ENCODE measurements at regions not wholly inside any gene's neighbourhood (a gene's known extent, or its start where the extent isn't known, plus 50 kb on each side); places are given as distances from the start of the nearest gene placed in this dataset.

GRCh38 chr9:82612942-82613341 is 450.0 kb downstream of the RASEF start:
- H3K4me3 ChIP-seq (ENCODE audit: extremely low read depth, insufficient read depth, low read length, poor library complexity, severe bottlenecking) = no peak overlapping the region
- 94 to 95% methylated on average over 3 of the region's 5 CpGs for WGBS, 2 experiments (ENCODE audit: insufficient coverage in 2 of 2)

GRCh38 chr9:82613498-82613897 is 449.4 kb downstream of the RASEF start:
- Histone ChIP-seq H3K4me3 (ENCODE audit: extremely low read depth, insufficient read depth, low read length, poor library complexity, severe bottlenecking) (no peak overlapping the region), H3K27ac (ENCODE audit: low read depth, low read length, severe bottlenecking) (no peak overlapping the region), H3K4me1 (ENCODE audit: control insufficient read depth, insufficient read depth, low read length, poor library complexity, severe bottlenecking) (no peaks in the 10 kb centered on the region), H3K9me3 (ENCODE audit: control insufficient read depth, low read length) (no peaks in the 10 kb centered on the region), H3K36me3 (ENCODE audit: control insufficient read depth, insufficient read depth, low read length) (no peaks in the 10 kb centered on the region)
- 80 to 100% methylated on average over 2 of the region's 3 CpGs for WGBS, 2 experiments (ENCODE audit: insufficient coverage in 2 of 2)

More at GRCh38 chr9:82612942-82613341, 450.0 kb downstream of the RASEF start:
- H3K36me3 ChIP-seq (ENCODE audit: control insufficient read depth, insufficient read depth, low read length) = no peaks in the 10 kb centered on the region
- H3K9me3 ChIP-seq (ENCODE audit: control insufficient read depth, low read length) = no peaks in the 10 kb centered on the region
- H3K4me1 ChIP-seq (ENCODE audit: control insufficient read depth, insufficient read depth, low read length, poor library complexity, severe bottlenecking) = no peaks in the 10 kb centered on the region
- H3K27ac ChIP-seq (ENCODE audit: low read depth, low read length, severe bottlenecking) = no peak overlapping the region

GRCh38 chr9:82616545-82616944 is 446.4 kb downstream of the RASEF start:
- Histone ChIP-seq H3K36me3 (ENCODE audit: control insufficient read depth, insufficient read depth, low read length) (no peaks in the 10 kb centered on the region), H3K27ac (ENCODE audit: low read depth, low read length, severe bottlenecking) (no peak overlapping the region), H3K4me1 (ENCODE audit: control insufficient read depth, insufficient read depth, low read length, poor library complexity, severe bottlenecking) (no peaks in the 10 kb centered on the region), H3K4me3 (ENCODE audit: extremely low read depth, insufficient read depth, low read length, poor library complexity, severe bottlenecking) (no peak overlapping the region), H3K9me3 (ENCODE audit: control insufficient read depth, low read length) (no peaks in the 10 kb centered on the region)
- WGBS, 2 experiments (ENCODE audit: insufficient coverage in 2 of 2) = 74% methylated on average over 2 of the region's 3 CpGs; no CpG with 5 or more reads in 1 of the 2 experiments

- H3K36me3 ChIP-seq (ENCODE audit: control insufficient read depth, insufficient read depth, low read length) = no peaks in the 10 kb centered on the region
- no peak overlapping the region for H3K27ac ChIP-seq (ENCODE audit: low read depth, low read length, severe bottlenecking)
- H3K4me1 ChIP-seq (ENCODE audit: control insufficient read depth, insufficient read depth, low read length, poor library complexity, severe bottlenecking) = no peaks in the 10 kb centered on the region
- no peak overlapping the region for H3K4me3 ChIP-seq (ENCODE audit: extremely low read depth, insufficient read depth, low read length, poor library complexity, severe bottlenecking)
- H3K9me3 ChIP-seq (ENCODE audit: control insufficient read depth, low read length) = no peaks in the 10 kb centered on the region
- WGBS, 2 experiments (ENCODE audit: insufficient coverage in 2 of 2) = 100% methylated on average over 1 of the region's 1 CpG
Observed at GRCh38 chr9:82621447-82621846, 441.5 kb downstream of the RASEF start.

- Histone ChIP-seq H3K27ac (ENCODE audit: low read depth, low read length, severe bottlenecking) (no peak overlapping the region), H3K9me3 (ENCODE audit: control insufficient read depth, low read length) (no peaks in the 10 kb centered on the region), H3K4me1 (ENCODE audit: control insufficient read depth, insufficient read depth, low read length, poor library complexity, severe bottlenecking) (no peaks in the 10 kb centered on the region), H3K4me3 (ENCODE audit: extremely low read depth, insufficient read depth, low read length, poor library complexity, severe bottlenecking) (no peak overlapping the region), H3K36me3 (ENCODE audit: control insufficient read depth, insufficient read depth, low read length) (no peaks in the 10 kb centered on the region)
- 90 to 95% methylated on average over 2 to 3 of the region's 3 CpGs for WGBS, 2 experiments (ENCODE audit: insufficient coverage in 2 of 2)
Observed at GRCh38 chr9:82637368-82637767, 425.6 kb downstream of the RASEF start.

GRCh38 chr9:82645600-82645999 is 417.3 kb downstream of the RASEF start:
- Histone ChIP-seq H3K4me3 (ENCODE audit: extremely low read depth, insufficient read depth, low read length, poor library complexity, severe bottlenecking) (no peak overlapping the region), H3K36me3 (ENCODE audit: control insufficient read depth, insufficient read depth, low read length) (no peaks in the 10 kb centered on the region), H3K9me3 (ENCODE audit: control insufficient read depth, low read length) (peaks cover 3% of the 10 kb centered on the region), H3K27ac (ENCODE audit: low read depth, low read length, severe bottlenecking) (no peak overlapping the region), H3K4me1 (ENCODE audit: control insufficient read depth, insufficient read depth, low read length, poor library complexity, severe bottlenecking) (peaks cover 4% of the 10 kb centered on the region)
- 83 to 93% methylated on average over 1 to 2 of the region's 2 CpGs for WGBS, 2 experiments (ENCODE audit: insufficient coverage in 2 of 2)

GRCh38 chr9:82650368-82650767 is 412.6 kb downstream of the RASEF start:
- H3K9me3 ChIP-seq (ENCODE audit: control insufficient read depth, low read length) = peaks cover 3% of the 10 kb centered on the region
- no peaks in the 10 kb centered on the region for H3K36me3 ChIP-seq (ENCODE audit: control insufficient read depth, insufficient read depth, low read length)
- 90% methylated on average over 2 of the region's 3 CpGs; no CpG with 5 or more reads in 1 of the 2 experiments for WGBS, 2 experiments (ENCODE audit: insufficient coverage in 2 of 2)
- no peak overlapping the region for H3K27ac ChIP-seq (ENCODE audit: low read depth, low read length, severe bottlenecking)
- H3K4me1 ChIP-seq (ENCODE audit: control insufficient read depth, insufficient read depth, low read length, poor library complexity, severe bottlenecking) = peaks cover 4% of the 10 kb centered on the region
- H3K4me3 ChIP-seq (ENCODE audit: extremely low read depth, insufficient read depth, low read length, poor library complexity, severe bottlenecking) = no peak overlapping the region

GRCh38 chr9:82651474-82651873 is 411.5 kb downstream of the RASEF start:
- Histone ChIP-seq H3K27ac (ENCODE audit: low read depth, low read length, severe bottlenecking) (no peak overlapping the region), H3K9me3 (ENCODE audit: control insufficient read depth, low read length) (peaks cover 3% of the 10 kb centered on the region), H3K4me3 (ENCODE audit: extremely low read depth, insufficient read depth, low read length, poor library complexity, severe bottlenecking) (no peak overlapping the region), H3K4me1 (ENCODE audit: control insufficient read depth, insufficient read depth, low read length, poor library complexity, severe bottlenecking) (no peaks in the 10 kb centered on the region), H3K36me3 (ENCODE audit: control insufficient read depth, insufficient read depth, low read length) (no peaks in the 10 kb centered on the region)
- 86 to 88% methylated on average over 1 to 2 of the region's 2 CpGs for WGBS, 2 experiments (ENCODE audit: insufficient coverage in 2 of 2)

GRCh38 chr9:82665324-82665723 is 397.6 kb downstream of the RASEF start:
- Histone ChIP-seq H3K36me3 (ENCODE audit: control insufficient read depth, insufficient read depth, low read length) (no peaks in the 10 kb centered on the region), H3K4me1 (ENCODE audit: control insufficient read depth, insufficient read depth, low read length, poor library complexity, severe bottlenecking) (no peaks in the 10 kb centered on the region), H3K27ac (ENCODE audit: low read depth, low read length, severe bottlenecking) (no peak overlapping the region), H3K4me3 (ENCODE audit: extremely low read depth, insufficient read depth, low read length, poor library complexity, severe bottlenecking) (no peak overlapping the region), H3K9me3 (ENCODE audit: control insufficient read depth, low read length) (no peaks in the 10 kb centered on the region)
- 85 to 100% methylated on average over 1 to 3 of the region's 3 CpGs for WGBS, 2 experiments (ENCODE audit: insufficient coverage in 2 of 2)

GRCh38 chr9:82668689-82669199 is 394.2 kb downstream of the RASEF start:
- Histone ChIP-seq H3K9me3 (ENCODE audit: control insufficient read depth, low read length) (no peaks in the 10 kb centered on the region), H3K4me1 (ENCODE audit: control insufficient read depth, insufficient read depth, low read length, poor library complexity, severe bottlenecking) (no peaks in the 10 kb centered on the region), H3K4me3 (ENCODE audit: extremely low read depth, insufficient read depth, low read length, poor library complexity, severe bottlenecking) (no peak overlapping the region), H3K36me3 (ENCODE audit: control insufficient read depth, insufficient read depth, low read length) (no peaks in the 10 kb centered on the region), H3K27ac (ENCODE audit: low read depth, low read length, severe bottlenecking) (no peak overlapping the region)
- 91 to 100% methylated on average over 1 to 2 of the region's 5 CpGs for WGBS, 2 experiments (ENCODE audit: insufficient coverage in 2 of 2)

- H3K4me1 ChIP-seq (ENCODE audit: control insufficient read depth, insufficient read depth, low read length, poor library complexity, severe bottlenecking) = no peaks in the 10 kb centered on the region
- no peak overlapping the region for H3K4me3 ChIP-seq (ENCODE audit: extremely low read depth, insufficient read depth, low read length, poor library complexity, severe bottlenecking)
- H3K9me3 ChIP-seq (ENCODE audit: control insufficient read depth, low read length) = no peaks in the 10 kb centered on the region
- no peak overlapping the region for H3K27ac ChIP-seq (ENCODE audit: low read depth, low read length, severe bottlenecking)
- no peaks in the 10 kb centered on the region for H3K36me3 ChIP-seq (ENCODE audit: control insufficient read depth, insufficient read depth, low read length)
- 96 to 100% methylated on average over 3 of the region's 3 CpGs for WGBS, 2 experiments (ENCODE audit: insufficient coverage in 2 of 2)
Observed at GRCh38 chr9:82670000-82670399, 392.9 kb downstream of the RASEF start.

All from mesodermal cell (in vitro differentiated cells).